Hepatocyte (in vitro differentiated cells): ENCODE measurements at regions not wholly inside any gene's neighbourhood (a gene's known extent, or its start where the extent isn't known, plus 50 kb on each side); places are given as distances from the start of the nearest gene placed in this dataset.

ENCODE experiments used
- CTCF ChIP-seq: fragments of 200-600 bp; sonication (generic); IDR thresholded peaks from 2 replicates; pipeline ENCODE4 v1.5.1; 2016; ENCODE audit warnings: antibody characterized with exemption, mild to moderate bottlenecking; ENCODE audit not compliant: poor library complexity
- EZH2 ChIP-seq: fragments of 200-600 bp; sonication (generic); IDR thresholded peaks from 2 replicates; pipeline ENCODE4 v1.6.1; 2016; ENCODE audit warnings: antibody characterized with exemption, mild to moderate bottlenecking, borderline replicate concordance

- TF ChIP-seq EZH2 = no peak
- TF ChIP-seq CTCF = no peak
Observed at GRCh38 chr17:77356690-77357201, 216.0 kb downstream of the SEC14L1 start.
